Left ventricle myocardium inferior (tissue), 1 donor: ENCODE measurements at regions not wholly inside any gene's neighbourhood (a gene's known extent, or its start where the extent isn't known, plus 50 kb on each side); places are given as distances from the start of the nearest gene placed in this dataset.
"Not testable (repeated sequence)": the region's sequence is repeated elsewhere in the genome, so short reads cannot be mapped to it uniquely, and the experiment has no call there.

Experiments
- DNase-seq: peaks from one replicate; pipeline ENCODE4 v3.0.0-alpha.2; 2020
- H3K27ac ChIP-seq: fragments of 200-600 bp; replicated peaks from 2 replicates; pipeline ENCODE4 v1.8.0; 2021
- H3K27me3 ChIP-seq: fragments of 200-600 bp; 2 replicates; pipeline ENCODE4 v1.8.0; 2021; ENCODE audit warnings: low read depth
- H3K36me3 ChIP-seq: fragments of 200-600 bp; 2 replicates; pipeline ENCODE4 v1.8.0; 2021
- H3K4me1 ChIP-seq: fragments of 200-600 bp; 2 replicates; pipeline ENCODE4 v1.8.0; 2021
- H3K4me3 ChIP-seq: fragments of 200-600 bp; 2 replicates; pipeline ENCODE4 v1.8.0; 2021; ENCODE audit warnings: mild to moderate bottlenecking, moderate library complexity
- H3K9me3 ChIP-seq: fragments of 200-600 bp; replicated peaks from 2 replicates; pipeline ENCODE4 v1.8.0; 2021
- intact Hi-C: fragments of 100-400 bp; cut with micrococcal nuclease; formaldehyde crosslinking; loops from one replicate; pipeline ENCODE4 v1.11.0; 2022
- TF ChIP-seq, protein P1 (sequence below): fragments of 200-600 bp; IDR thresholded peaks from 2 replicates; pipeline ENCODE4 v1.8.0; 2021; ENCODE audit warnings: antibody characterized with exemption, mild to moderate bottlenecking, borderline replicate concordance
- donor health status: DM: no; HTN: yes; CAD: no; lungs with severe emphysema.

DNA sequence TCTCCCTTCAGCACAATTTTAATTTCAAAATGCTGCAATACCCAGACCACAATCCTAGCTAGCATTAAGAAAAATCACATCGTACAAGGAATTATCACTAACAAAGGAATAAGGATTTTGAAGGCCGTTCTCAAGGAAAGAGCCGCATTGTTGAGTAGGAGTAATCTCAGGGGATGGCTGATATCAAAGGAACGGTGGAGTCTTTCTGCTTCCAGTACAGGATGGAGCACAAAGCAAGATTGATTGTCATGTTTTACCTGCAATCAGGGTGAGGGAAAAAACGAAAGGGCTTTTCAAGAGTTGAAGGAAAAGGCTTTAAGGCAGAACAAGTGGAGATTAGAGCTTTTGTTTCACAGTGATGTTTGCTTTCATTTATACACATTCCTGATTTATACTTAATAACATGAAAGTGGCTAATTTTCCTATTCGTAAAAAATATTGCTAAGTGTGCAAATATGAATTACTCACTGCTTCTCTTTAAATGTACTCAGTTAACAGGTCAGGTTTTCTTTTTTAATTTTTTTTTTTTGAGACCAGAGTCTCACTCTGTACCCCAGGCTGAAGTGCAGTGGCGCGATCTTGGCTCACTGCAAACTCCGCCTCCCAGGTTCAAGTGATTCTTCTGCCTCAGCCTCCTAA lies 207.0 kb downstream of the TRIML1 start:
- TF ChIP-seq, protein P1, sequence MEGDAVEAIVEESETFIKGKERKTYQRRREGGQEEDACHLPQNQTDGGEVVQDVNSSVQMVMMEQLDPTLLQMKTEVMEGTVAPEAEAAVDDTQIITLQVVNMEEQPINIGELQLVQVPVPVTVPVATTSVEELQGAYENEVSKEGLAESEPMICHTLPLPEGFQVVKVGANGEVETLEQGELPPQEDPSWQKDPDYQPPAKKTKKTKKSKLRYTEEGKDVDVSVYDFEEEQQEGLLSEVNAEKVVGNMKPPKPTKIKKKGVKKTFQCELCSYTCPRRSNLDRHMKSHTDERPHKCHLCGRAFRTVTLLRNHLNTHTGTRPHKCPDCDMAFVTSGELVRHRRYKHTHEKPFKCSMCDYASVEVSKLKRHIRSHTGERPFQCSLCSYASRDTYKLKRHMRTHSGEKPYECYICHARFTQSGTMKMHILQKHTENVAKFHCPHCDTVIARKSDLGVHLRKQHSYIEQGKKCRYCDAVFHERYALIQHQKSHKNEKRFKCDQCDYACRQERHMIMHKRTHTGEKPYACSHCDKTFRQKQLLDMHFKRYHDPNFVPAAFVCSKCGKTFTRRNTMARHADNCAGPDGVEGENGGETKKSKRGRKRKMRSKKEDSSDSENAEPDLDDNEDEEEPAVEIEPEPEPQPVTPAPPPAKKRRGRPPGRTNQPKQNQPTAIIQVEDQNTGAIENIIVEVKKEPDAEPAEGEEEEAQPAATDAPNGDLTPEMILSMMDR: no peak
- intact Hi-C loops: no loop called here
- Histone ChIP-seq H3K36me3 (no peaks in the 10 kb centered on the region), H3K4me3 (no peak overlapping the region), H3K9me3 (no peaks in the 10 kb centered on the region), H3K4me1 (no peaks in the 10 kb centered on the region), H3K27me3 (no peaks in the 10 kb centered on the region), H3K27ac (no peak overlapping the region)
- no peak for DNase-seq

DNA sequence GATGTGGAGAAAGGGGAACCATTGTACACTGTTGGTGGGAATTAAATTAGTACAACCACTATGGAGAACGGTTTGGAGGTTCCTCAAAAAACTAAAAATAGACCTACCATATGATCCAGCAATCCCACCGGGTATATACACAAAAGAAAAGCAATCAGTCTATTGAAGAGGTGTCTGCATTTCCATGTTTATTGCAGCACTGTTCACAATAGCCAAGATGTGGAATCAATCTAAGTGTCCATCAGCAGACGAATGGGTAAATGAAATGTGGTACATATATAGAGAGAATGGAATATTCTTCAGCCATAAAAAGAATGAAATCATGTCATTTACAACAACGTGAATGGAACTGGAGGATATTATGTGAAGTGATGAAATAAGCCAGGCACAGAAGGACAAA lies 208.1 kb downstream of the TRIML1 start:
- no peak for DNase-seq
- Histone ChIP-seq H3K27ac (no peak overlapping the region), H3K27me3 (no peaks in the 10 kb centered on the region), H3K4me3 (no peak overlapping the region), H3K36me3 (no peaks in the 10 kb centered on the region), H3K9me3 (no peaks in the 10 kb centered on the region), H3K4me1 (no peaks in the 10 kb centered on the region)
- intact Hi-C loops: no loop called here
- TF ChIP-seq, protein P1: no peak

DNA sequence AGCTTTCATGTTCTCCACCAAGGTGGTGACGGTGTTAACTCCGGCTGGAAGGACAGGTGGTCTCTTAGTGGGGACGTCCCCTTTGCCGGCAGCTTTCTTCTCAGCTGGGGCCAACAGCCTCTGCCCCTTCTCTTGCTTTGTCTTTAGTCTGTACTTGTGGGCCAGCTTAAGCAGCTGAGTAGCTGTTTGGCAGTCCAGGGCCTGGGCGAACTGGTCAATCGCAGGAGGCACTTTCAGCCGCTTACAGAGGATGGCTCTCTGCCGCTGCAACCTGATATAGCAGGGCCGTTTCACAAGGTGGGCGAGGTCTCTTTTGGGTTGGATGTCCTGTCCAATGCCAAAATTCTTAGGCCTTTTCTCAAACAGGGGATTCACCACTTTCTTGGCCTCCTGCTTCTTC lies 210.3 kb downstream of the TRIML1 start:
- H3K36me3 ChIP-seq, H3K27me3 ChIP-seq, intact Hi-C loops, H3K4me3 ChIP-seq, H3K4me1 ChIP-seq, DNase-seq, H3K27ac ChIP-seq: not testable (repeated sequence)
- peaks cover 21% of the 10 kb centered on the region for H3K9me3 ChIP-seq

DNA sequence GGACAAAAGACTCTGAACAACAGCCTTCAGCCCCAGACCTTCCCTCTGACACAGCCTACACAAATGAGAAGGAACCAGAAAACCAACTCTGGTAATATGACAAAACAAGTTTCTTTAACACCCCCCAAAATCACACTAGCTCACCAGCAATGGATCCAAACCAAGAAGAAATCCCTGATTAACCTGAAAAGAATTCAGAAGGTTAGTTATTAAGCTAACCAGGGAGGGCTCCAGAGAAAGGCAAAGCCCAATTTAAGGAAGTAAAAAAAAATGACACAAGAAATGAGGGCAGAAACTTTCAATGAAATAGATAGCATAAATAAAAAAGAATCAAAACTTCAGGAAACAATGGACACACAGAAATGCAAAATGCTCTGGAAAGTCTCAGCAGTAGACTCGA lies 224.0 kb downstream of the TRIML1 start:
- H3K27ac ChIP-seq: no peak overlapping the region
- no peak for DNase-seq
- no peaks in the 10 kb centered on the region for H3K36me3 ChIP-seq
- TF ChIP-seq, protein P1: no peak
- intact Hi-C loops: no loop called here
- H3K27me3 ChIP-seq: peaks cover 52% of the 10 kb centered on the region
- no peak overlapping the region for H3K4me3 ChIP-seq
- H3K4me1 ChIP-seq: no peaks in the 10 kb centered on the region
- peaks cover 11% of the 10 kb centered on the region for H3K9me3 ChIP-seq

DNA sequence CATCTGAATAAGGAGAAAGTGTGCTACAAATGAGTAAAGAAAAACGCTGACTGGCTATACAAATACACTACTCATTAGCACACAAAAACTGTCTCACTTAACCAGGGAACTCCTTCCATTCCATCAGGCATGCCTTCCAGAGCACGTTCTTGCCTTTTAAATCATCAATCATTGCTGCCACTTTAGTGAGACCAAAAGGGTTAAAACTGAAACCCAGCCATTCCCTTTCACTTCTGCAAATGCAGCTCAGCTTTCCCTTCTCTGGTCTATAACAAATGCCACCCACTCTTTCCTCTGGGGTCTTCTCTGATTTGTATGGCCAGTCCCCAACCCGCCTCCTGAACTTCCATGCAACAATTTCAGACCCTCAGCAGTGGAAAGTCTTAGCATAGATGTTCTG lies 231.5 kb downstream of the TRIML1 start:
- H3K4me3 ChIP-seq: no peak overlapping the region

DNA sequence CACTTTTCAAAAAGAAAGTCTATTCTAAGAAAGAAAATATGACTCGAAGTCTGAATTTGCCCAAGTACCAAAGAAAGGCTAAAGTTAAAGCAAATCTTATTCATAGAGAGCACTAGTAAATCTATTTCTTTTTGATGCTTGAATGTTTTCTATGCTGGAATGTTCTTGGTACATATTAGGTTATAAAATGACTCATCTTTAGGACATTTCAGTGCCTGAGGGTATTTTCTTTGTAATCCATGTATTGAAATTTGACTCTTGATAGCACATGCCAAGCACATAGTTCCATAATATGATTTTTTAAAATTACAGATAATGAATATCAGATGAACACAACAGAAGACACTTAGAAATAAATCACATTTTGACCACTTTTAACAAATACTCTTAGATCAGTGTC lies 232.8 kb downstream of the TRIML1 start:
- H3K9me3 ChIP-seq: peaks cover 15% of the 10 kb centered on the region
- intact Hi-C loops: no loop called here
- peaks cover 38% of the 10 kb centered on the region for H3K27me3 ChIP-seq
- DNase-seq: no peak
- H3K36me3 ChIP-seq: no peaks in the 10 kb centered on the region
- H3K4me1 ChIP-seq: no peaks in the 10 kb centered on the region
- TF ChIP-seq, protein P1: no peak
- H3K4me3 ChIP-seq: no peak overlapping the region
- H3K27ac ChIP-seq: no peak overlapping the region

More for the DNA sequence above, 231.5 kb downstream of the TRIML1 start:
- peaks cover 48% of the 10 kb centered on the region for H3K27me3 ChIP-seq
- no peaks in the 10 kb centered on the region for H3K36me3 ChIP-seq
- H3K9me3 ChIP-seq: peaks cover 3% of the 10 kb centered on the region
- DNase-seq: no peak
- H3K4me1 ChIP-seq: no peaks in the 10 kb centered on the region
- TF ChIP-seq, protein P1: no peak
- no peak overlapping the region for H3K27ac ChIP-seq
- intact Hi-C loops: no loop called here
